Adrenal gland (tissue), 5 donors: ENCODE measurements at regions not wholly inside any gene's neighbourhood (a gene's known extent, or its start where the extent isn't known, plus 50 kb on each side); places are given as distances from the start of the nearest gene placed in this dataset.

Source experiments
- CTCF ChIP-seq, 6 experiments: fragments of 450-650 bp in 4 of 6; fragments of 200-600 bp in 2 of 6; sonication (generic) in 1 of 6; IDR thresholded peaks; 1 replicate in 5 of 6; 2 replicates in 1 of 6; pipeline versions ENCODE4 v1.5.1 to v1.8.0; 2016 to 2021; ENCODE audit warnings: antibody characterized with exemption in 6 of 6, mild to moderate bottlenecking in 2 of 6, moderate library complexity in 1 of 6
- POLR2A ChIP-seq, 2 donors: fragments of 450-650 bp; IDR thresholded peaks; one replicate each; pipeline ENCODE4 v1.6.1; 2017; ENCODE audit warnings: antibody characterized with exemption in 2 of 2, mild to moderate bottlenecking in 2 of 2, moderate library complexity in 1 of 2
- donor health status: DM: no; HTN: no; CAD: no.

- TF ChIP-seq CTCF (IDR thresholded peaks at IDR 0.05) (no peak), POLR2A (IDR thresholded peaks at IDR 0.05) (no peak)
These were observed 352.3 kb upstream of the CDH5 start for GRCh38 chr16:66014221-66014620.
